GM21447 (cell line): ENCODE measurements at regions not wholly inside any gene's neighbourhood (a gene's known extent, or its start where the extent isn't known, plus 50 kb on each side); places are given as distances from the start of the nearest gene placed in this dataset.
A peak's percentile ranks its signal among the peaks of the same experiment; 100 is the strongest.

Source experiments
- ATAC-seq: cut with Tn5 transposase; IDR thresholded peaks from one replicate; pipeline ENCODE4 v1.9.1; 2021; ENCODE audit not compliant: unreplicated experiment

- ATAC-seq = no peak
Observed at GRCh38 chr4:130266814-130267213, 1170.9 kb downstream of the C4orf33 start.

DNA sequence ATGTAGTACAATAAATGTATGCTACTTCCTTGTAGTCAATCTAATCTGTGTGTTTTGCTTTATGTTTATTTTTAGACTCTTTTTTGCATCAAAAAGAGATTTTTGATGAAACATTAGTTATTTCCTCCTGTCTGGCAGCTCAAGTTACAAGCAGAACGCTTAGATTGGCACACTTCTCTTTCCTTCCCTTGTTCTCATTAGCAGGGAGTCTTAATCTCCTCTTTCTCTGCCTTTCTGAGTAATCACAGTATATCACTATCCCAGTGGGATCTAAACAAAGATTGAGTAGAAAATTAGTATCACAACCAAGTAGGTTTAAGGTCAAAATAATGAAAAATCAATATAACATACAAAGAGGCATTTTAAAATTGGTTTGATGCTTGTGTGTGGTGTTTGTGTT lies 1192.6 kb downstream of the C4orf33 start:
- no peak for ATAC-seq

DNA sequence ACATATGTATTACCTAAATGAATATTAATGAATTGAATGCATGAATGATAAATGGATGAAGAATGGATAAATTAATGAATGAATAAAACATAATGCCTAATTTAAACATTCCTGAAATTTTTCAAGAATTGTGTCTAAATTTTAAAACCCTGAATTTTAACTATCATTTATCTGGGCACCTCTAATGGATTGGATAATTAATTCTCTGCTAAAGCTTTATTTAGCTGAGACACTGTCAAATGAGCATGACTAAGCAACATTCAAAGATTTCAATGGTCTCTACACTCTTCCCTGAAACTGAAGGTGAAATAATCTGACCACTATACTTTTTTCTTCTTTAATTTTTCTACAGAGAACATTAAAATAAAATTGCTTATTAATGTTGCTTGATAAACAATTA lies 1197.7 kb downstream of the C4orf33 start:
- ATAC-seq = no peak

DNA sequence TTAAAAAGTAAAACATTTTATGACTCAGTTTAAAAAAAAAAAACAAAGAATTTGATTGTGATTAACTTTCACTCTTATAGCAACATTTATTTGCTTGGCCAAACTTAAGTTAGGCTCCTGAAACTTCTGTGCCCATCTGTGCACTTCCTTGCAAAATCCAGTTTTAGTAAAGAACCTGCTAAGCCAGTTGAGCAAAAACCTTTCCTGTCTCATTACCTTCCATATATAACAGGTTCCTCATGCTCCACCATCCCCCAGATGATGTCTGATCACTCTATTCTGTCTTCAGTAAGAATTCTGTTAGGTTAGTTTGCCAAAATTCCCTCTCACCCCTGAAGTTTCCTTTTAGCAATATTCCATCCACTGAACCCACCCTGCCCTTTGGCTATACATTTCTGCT lies 1200.5 kb downstream of the C4orf33 start:
- ATAC-seq = no peak

GRCh38 chr4:130306566-130306965 lies 1210.6 kb downstream of the C4orf33 start:
- no peak for ATAC-seq

GRCh38 chr4:130309221-130309620 lies 1213.3 kb downstream of the C4orf33 start:
- no peak for ATAC-seq

DNA sequence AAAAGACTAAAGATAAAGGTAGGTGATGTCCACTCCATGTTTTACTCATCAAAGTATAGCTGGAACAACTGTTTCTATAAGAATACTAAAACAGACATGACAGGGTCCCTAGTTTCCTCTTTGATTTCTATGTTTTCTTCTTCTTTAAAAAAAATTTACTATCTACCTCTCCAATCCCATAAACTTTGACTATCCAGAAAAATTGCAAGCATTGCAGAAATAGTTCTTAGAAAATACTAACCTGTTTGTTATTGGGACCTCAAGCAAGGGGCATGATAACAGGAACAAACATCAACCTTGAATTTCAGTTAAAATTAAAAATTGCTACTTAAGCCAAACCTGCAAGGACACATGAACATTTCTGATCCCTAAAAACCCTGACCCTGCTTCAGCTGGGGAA lies 1226.5 kb downstream of the C4orf33 start:
- ATAC-seq = no peak

- ATAC-seq = no peak
Observed at GRCh38 chr4:130329036-130329435, 1233.1 kb downstream of the C4orf33 start.

- ATAC-seq = no peak
Observed at GRCh38 chr4:130333241-130333759, 1237.3 kb downstream of the C4orf33 start.

DNA sequence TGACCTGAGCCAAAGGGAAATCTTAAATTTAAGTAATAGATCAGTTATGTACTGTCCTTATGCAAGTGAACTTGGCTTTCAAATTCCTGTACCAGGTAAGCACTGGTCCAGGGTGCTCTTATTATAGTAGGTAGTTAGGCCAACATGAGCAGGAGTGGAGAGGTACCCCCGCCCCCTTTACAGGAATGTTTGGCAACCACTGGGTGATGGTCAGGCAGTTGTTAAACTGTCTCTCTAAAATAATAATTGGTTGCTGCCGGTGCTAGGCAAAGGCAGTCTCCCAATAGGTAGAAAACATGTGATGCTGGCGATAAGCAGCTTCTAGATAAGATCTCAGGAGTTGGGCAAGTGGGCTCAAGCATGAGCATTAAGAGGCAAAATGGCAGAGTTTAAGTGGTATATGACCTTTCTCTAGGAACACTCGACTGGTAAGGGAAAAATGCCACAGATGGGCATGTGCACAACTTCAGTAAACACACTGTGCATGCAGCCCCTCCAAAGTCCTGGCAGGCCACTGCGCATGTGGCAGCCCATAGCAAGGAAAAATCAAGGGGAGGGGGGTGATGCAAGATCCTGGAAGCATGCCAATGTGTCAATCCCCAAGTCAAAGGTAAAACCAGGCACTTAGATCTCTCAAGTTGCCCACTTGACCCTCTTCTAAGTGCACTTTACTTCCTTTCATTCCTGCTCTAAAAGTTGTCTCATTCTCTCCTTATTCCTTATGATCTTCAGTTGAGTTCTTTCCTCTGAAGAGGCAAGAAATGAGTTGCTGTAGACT lies 1239.7 kb downstream of the C4orf33 start:
- no peak for ATAC-seq

- ATAC-seq = peak; percentile 85
Observed at GRCh38 chr4:130336585-130337217, 1240.7 kb downstream of the C4orf33 start.

DNA sequence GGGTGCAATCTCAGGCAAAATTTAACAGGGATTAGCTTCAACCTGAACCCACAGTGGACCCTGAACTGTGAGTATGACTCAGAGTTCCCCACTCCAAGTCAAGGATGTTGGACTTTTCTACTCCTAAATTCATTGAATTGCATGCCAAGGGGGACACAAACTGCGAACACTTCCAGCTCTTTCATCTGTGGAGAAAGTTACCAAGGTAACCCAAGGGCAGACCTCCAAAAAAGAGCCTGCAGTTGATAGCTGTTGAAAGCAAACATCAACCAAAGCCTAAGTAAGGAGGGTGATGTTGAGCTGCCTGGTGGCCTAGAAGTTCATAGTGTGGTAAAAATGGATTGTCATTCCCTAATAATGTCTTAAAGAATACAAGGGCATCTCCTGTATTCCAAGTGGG lies 1242.9 kb downstream of the C4orf33 start:
- no peak for ATAC-seq

- ATAC-seq = no peak
Observed at GRCh38 chr4:130349745-130350144, 1253.8 kb downstream of the C4orf33 start.

- ATAC-seq = no peak
Observed at GRCh38 chr4:130356873-130357272, 1260.9 kb downstream of the C4orf33 start.

DNA sequence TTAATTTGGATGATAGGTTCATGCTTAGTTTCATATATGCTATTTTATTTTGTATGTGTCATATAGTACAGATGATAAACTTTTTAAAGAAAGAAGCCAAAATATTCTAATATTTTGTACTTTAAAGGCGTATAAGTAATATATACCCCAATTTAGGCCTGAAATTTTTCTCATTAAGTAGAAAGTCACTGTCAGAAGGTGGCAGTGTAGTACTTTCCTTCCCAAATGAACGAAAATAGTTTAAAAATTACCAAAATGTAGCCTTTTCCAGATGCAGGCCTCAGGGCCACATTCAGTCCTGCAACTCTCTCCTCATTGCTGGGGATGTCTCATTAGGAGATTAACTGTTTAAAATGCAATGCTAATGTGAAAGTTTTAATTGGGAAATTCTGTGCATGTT lies 1263.6 kb downstream of the C4orf33 start:
- ATAC-seq = no peak

GRCh38 chr4:130361616-130362015 lies 1265.7 kb downstream of the C4orf33 start:
- ATAC-seq = no peak

DNA sequence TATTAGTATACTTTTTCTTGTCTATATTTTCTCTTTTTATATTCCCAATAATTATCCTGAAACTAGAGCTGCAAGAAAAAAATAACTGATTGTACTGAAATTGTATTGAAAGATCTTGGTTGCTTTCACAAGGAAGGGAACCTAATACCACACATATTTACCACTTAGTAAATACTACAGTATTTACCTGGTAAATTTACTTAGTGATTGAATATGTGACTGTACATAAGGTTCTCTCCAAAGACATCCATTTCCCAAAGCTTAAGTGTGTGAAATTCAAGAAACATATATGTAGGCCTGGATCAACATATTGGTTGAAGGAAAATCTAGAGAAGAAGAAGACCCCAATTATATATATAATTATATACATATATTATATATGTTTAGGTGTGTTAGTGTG lies 1272.7 kb downstream of the C4orf33 start:
- ATAC-seq = no peak

DNA sequence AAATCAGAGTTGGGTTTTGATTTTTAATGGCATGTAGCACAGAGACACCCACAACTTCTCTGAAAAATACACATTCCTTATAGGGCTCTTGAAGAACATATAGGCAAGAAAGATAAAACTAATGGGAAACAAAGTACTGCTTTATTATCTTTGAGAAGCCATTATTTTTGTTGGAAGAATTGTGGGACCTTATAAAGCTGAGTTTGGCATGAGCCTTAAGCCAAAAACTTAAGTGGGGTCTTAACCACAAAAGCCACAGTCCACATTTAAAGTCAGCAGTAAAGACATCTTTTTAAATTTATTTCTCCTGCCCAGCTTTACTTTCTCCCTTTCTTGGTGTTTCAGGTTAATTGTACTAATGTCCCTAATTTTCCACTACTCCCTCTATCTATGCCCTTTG lies 1297.3 kb downstream of the C4orf33 start:
- no peak for ATAC-seq

DNA sequence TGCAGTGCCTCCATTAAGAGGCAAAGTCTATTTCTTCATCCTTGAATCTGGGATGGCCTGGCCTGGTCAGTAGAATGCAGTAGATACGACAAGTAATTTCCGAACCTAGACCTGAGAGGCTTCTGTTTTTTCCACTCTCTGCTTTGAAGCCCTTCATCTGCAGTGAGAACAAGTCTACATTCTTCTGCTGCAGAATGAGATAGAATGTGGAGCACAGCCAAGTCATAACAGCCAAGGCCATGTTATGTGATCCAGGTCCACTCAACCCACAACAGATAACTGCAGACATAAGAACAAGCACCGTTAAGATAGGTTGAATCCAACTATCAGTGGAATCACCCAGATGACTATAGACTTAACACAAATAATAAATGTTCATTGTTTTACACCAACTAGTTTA lies 1297.7 kb downstream of the C4orf33 start:
- no peak for ATAC-seq

DNA sequence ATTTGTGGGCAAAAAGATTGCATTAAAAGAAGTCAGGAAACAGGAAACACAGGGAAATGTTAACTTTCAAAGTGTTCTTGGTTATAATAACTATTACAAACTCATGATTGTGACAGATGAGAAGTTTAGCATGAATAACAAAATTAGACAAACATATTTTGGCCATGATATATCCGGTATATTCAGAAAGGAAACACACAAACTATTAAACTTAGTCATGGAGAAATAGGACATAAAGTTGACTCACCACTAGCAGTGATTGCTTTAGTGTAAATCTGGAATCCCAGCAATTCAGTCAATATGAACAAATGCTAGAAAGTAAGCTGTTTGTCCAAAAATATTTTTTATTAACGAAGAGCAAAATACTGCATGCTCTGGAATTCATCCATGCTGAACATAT lies 1299.9 kb downstream of the C4orf33 start:
- no peak for ATAC-seq

DNA sequence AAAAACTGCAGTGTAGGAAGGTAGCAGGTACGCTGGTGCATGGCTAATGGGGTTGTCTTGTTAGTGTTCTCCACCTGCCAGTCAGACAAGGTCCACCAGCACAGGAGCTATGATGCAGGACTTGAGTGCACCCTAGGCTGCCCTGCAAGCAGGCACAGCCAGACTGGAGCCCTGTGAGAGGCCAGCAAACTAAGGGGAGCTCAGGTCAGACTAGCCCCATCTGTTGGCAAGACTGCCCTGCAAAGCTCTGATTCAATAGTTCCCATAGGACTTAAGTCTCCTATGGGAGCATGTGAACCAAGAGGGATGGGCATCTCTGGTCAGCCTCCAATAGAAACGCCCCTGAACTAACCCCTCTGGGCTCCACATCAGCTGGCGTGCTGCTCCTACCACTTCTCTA lies 1307.3 kb downstream of the C4orf33 start:
- ATAC-seq = no peak

- no peak for ATAC-seq
Observed at GRCh38 chr4:130416228-130416627, 1320.3 kb downstream of the C4orf33 start.
